GM12864 (cell line): ENCODE measurements at regions not wholly inside any gene's neighbourhood (a gene's known extent, or its start where the extent isn't known, plus 50 kb on each side); places are given as distances from the start of the nearest gene placed in this dataset.

Experiments
- DNase-seq: peaks from one replicate; pipeline ENCODE4 v3.0.0-alpha.2; 2011; ENCODE audit warnings: low read depth
- H3K4me3 ChIP-seq: 2 replicates; pipeline ENCODE4 v1.5.1; 2011; ENCODE audit warnings: mild to moderate bottlenecking, low read depth, low read length, control low read depth
- CTCF ChIP-seq: IDR thresholded peaks from 2 replicates; pipeline ENCODE4 v1.5.1; 2011; ENCODE audit warnings: low read depth, mild to moderate bottlenecking, moderate library complexity, low read length, control low read depth, inconsistent platforms; ENCODE audit errors: missing control alignments

GRCh38 chr20:39473536-39473935 lies 511.4 kb downstream of the DHX35 start:
- TF ChIP-seq CTCF, result no peak
- no peak overlapping the region for H3K4me3 ChIP-seq
- DNase-seq, result no peak

GRCh38 chr20:39468703-39469102 lies 506.6 kb downstream of the DHX35 start:
- H3K4me3 ChIP-seq, result no peak overlapping the region
- no peak for TF ChIP-seq CTCF
- no peak for DNase-seq

GRCh38 chr20:39464238-39464637 lies 502.1 kb downstream of the DHX35 start:
- H3K4me3 ChIP-seq, result no peak overlapping the region
- no peak for DNase-seq
- TF ChIP-seq CTCF, result no peak

GRCh38 chr20:39462416-39462945 lies 500.3 kb downstream of the DHX35 start:
- no peak for DNase-seq
- H3K4me3 ChIP-seq, result no peak overlapping the region
- no peak for TF ChIP-seq CTCF

GRCh38 chr20:39458452-39458851 lies 496.3 kb downstream of the DHX35 start:
- TF ChIP-seq CTCF, result no peak
- no peak overlapping the region for H3K4me3 ChIP-seq
- DNase-seq, result no peak

GRCh38 chr20:39453890-39454289 lies 491.7 kb downstream of the DHX35 start:
- no peak overlapping the region for H3K4me3 ChIP-seq
- no peak for DNase-seq
- TF ChIP-seq CTCF, result no peak

GRCh38 chr20:39452583-39453340 lies 490.6 kb downstream of the DHX35 start:
- TF ChIP-seq CTCF, result no peak
- H3K4me3 ChIP-seq, result no peak overlapping the region
- no peak for DNase-seq
